ENCODE measurements at regions not wholly inside any gene's neighbourhood (a gene's known extent, or its start where the extent isn't known, plus 50 kb on each side); places are given as distances from the start of the nearest gene placed in this dataset.

DNA sequence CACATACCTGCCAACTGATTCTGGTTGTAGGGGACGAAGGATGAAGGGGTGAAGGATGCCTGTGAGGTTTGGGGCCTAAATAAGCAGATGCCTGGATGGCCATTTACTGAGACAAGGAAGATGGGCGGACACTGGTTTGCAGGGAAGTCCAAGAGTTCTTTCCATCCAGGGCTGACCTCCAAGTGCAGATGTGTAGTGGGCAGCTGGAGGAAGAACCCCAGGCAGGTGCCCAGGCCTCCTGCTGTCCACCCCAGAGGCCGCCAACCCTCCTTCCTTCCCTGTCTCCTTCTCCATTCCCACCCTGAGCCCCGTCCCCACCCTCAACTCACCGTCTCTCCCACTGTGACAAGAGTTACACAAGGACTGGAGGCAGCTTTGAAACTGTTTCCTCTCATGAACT is 171.5 kb downstream of the KATNAL1 start:
- no peaks in the 10 kb centered on the region for H3K27me3 ChIP-seq (ENCODE audit: control insufficient read depth, insufficient read depth, low read length)
- H3K9ac ChIP-seq (ENCODE audit: low read length) = no peak overlapping the region
- no peak overlapping the region for H3K4me3 ChIP-seq (ENCODE audit: low read length)
- peaks cover 5% of the 10 kb centered on the region for H3K4me1 ChIP-seq (ENCODE audit: control insufficient read depth, insufficient read depth, low read length)
- H3K36me3 ChIP-seq (ENCODE audit: control insufficient read depth, insufficient read depth, low read length) = no peaks in the 10 kb centered on the region
- H3K27ac ChIP-seq (ENCODE audit: low read depth, low read length) = no peak overlapping the region

DNA sequence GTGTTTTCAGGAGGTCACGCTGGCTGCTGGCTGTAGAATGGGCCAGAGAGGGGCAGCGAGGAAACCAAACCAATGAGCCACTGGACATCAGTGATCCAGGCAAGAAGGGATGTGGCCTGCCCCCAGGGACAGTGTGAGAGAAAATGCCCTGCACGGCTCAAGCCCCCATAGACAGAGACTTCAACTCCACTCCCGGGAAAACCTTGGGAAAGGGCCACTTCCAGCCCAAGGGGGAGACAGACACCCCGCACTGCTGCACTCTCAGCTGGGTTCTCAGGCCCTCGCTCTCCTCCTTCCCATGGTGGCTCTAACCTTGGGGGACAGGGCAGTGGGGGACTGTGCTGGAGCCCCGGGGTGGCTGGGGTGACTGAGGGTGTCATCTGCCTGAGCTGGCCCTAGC is 172.0 kb downstream of the KATNAL1 start:
- Histone ChIP-seq H3K36me3 (ENCODE audit: control insufficient read depth, insufficient read depth, low read length) (no peaks in the 10 kb centered on the region), H3K9ac (ENCODE audit: low read length) (no peak overlapping the region), H3K4me3 (ENCODE audit: low read length) (no peak overlapping the region), H3K27me3 (ENCODE audit: control insufficient read depth, insufficient read depth, low read length) (no peaks in the 10 kb centered on the region), H3K27ac (ENCODE audit: low read depth, low read length) (no peak overlapping the region), H3K4me1 (ENCODE audit: control insufficient read depth, insufficient read depth, low read length) (peaks cover 5% of the 10 kb centered on the region)

DNA sequence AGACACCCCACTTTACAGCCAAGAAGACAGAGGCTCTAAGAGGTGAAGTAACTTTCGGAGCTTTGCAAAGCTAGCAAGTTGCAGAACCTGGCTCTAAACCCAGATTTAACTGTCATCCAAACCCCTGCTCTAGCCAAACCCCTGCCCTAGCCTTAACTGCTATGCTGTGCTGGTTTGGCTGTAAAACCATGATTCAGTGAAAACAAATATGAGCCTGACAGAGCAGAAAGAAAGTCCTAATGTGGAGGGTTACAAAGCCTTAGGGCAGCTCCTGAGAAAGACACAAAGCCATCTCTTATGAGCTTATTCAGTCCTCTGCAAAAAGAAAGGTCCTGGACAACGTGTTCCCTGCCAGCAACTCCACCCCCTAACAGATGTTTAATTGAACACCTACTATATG is 172.8 kb downstream of the KATNAL1 start:
- Histone ChIP-seq H3K36me3 (ENCODE audit: control insufficient read depth, insufficient read depth, low read length) (no peaks in the 10 kb centered on the region), H3K4me1 (ENCODE audit: control insufficient read depth, insufficient read depth, low read length) (peaks cover 5% of the 10 kb centered on the region), H3K27me3 (ENCODE audit: control insufficient read depth, insufficient read depth, low read length) (no peaks in the 10 kb centered on the region), H3K9ac (ENCODE audit: low read length) (no peak overlapping the region), H3K27ac (ENCODE audit: low read depth, low read length) (no peak overlapping the region), H3K4me3 (ENCODE audit: low read length) (no peak overlapping the region)

DNA sequence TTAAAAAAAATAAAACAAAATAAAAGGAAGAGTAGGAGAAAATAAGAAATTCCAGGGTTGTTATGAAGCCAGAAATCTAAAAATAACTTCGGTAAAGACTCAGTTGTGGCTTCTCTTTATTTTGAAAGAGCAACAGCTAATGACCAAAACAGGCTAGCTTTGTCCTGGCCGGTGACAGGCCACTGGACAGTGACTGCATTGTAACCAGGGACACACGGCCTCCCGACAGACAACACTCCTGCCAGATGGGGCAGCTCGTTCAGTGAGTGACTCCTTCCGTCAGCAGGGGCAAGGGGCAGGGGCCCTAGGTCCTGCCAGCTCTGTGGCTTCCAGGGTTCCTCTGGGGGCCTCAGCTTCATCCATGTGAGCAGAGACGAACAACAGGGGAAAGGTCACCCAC is 173.4 kb downstream of the KATNAL1 start:
- Histone ChIP-seq H3K4me1 (ENCODE audit: control insufficient read depth, insufficient read depth, low read length) (peaks cover 5% of the 10 kb centered on the region), H3K27me3 (ENCODE audit: control insufficient read depth, insufficient read depth, low read length) (no peaks in the 10 kb centered on the region), H3K4me3 (ENCODE audit: low read length) (no peak overlapping the region), H3K36me3 (ENCODE audit: control insufficient read depth, insufficient read depth, low read length) (no peaks in the 10 kb centered on the region), H3K27ac (ENCODE audit: low read depth, low read length) (no peak overlapping the region), H3K9ac (ENCODE audit: low read length) (no peak overlapping the region)

DNA sequence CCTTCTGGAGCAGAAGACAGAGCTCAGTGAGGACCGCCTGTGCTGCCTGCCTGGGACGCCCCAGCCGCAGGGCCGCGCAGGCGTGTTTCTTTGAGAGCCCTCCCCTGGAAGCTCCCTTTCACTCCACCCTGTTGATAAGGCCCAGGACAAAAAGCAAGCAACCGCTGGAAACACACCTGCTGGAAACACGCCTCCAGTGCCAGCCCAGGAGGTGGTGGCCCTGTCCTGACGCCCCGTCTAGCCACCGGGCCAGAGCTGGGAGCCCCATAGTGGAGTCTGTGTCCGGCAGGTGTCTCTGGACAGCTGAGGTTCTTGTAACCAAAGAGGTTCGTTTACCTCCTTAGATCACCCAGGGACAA is 173.8 kb downstream of the KATNAL1 start:
- Histone ChIP-seq H3K4me1 (ENCODE audit: control insufficient read depth, insufficient read depth, low read length) (peaks cover 5% of the 10 kb centered on the region), H3K27me3 (ENCODE audit: control insufficient read depth, insufficient read depth, low read length) (no peaks in the 10 kb centered on the region), H3K4me3 (ENCODE audit: low read length) (no peak overlapping the region), H3K9ac (ENCODE audit: low read length) (no peak overlapping the region), H3K27ac (ENCODE audit: low read depth, low read length) (no peak overlapping the region), H3K36me3 (ENCODE audit: control insufficient read depth, insufficient read depth, low read length) (no peaks in the 10 kb centered on the region)

DNA sequence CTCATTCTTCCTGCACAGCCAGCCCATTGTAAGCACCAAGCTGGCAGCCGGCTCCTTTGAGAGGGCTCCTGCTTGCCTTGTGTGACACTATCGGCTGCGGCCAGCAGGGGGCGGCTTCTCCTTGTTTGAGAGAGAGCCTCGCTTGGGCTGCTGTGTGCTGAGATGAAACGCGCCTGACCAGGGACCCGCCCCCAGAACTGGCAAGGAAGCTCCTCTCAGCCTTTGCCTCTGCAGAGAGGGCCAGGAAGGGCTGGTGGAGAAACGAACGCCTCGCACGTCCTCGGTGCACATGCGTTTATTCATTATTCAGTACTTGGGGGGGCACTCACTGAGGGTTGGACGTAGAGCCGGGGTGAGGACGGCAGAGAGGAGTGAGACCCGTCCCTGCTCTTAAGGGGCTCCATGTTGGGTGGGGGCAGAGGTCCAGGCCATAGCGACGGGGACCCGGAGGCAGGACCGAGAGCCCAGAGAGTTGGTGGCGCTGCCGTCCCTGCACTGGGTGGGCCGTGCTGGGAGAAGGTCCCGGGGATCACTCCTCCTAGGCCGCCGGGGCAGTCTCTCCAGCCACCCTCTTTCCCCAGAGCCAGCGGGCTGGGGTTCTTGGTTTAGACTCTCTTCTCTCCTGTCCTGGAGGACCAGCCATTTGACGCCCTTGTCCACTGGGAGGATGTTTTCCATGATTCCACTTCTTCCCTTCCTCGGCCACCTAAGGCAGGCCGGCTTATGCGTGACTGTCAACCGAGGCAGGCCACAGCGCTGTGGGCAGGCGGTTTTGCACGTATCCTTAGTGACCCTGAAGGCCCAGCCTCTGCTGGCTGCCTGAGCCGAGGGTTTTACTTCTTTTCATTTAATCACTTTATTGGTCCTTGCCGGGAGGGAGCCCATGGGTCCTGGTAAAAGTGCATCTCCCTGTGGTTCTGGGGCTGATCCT is 174.5 kb downstream of the KATNAL1 start:
- Histone ChIP-seq H3K4me1 (ENCODE audit: control insufficient read depth, insufficient read depth, low read length) (peaks cover 5% of the 10 kb centered on the region), H3K36me3 (ENCODE audit: control insufficient read depth, insufficient read depth, low read length) (no peaks in the 10 kb centered on the region), H3K4me3 (ENCODE audit: low read length) (peak overlapping the region; percentile 32), H3K27ac (ENCODE audit: low read depth, low read length) (no peak overlapping the region), H3K27me3 (ENCODE audit: control insufficient read depth, insufficient read depth, low read length) (no peaks in the 10 kb centered on the region), H3K9ac (ENCODE audit: low read length) (no peak overlapping the region)

DNA sequence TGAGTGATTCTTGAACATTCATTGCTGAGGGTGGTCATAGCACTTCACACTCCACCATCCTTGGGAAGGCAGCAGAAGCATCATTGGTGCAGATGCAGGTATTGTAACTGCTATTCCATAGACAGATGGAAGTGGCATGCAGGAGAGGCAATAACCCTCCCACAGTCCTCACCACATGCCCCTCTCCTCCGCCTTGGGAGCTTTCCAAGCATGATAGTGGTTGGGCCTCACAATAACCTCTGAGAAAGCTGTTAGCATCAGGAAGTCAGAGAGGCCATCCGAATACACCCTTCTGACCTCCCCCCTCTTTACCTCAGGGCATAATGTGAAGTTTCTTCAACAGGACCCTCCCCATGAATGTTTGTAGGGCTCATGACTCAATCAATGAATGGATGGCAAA is 177.9 kb downstream of the KATNAL1 start:
- Histone ChIP-seq H3K4me3 (ENCODE audit: low read length) (no peak overlapping the region), H3K36me3 (ENCODE audit: control insufficient read depth, insufficient read depth, low read length) (no peaks in the 10 kb centered on the region), H3K9ac (ENCODE audit: low read length) (no peak overlapping the region), H3K4me1 (ENCODE audit: control insufficient read depth, insufficient read depth, low read length) (peaks cover 29% of the 10 kb centered on the region), H3K27me3 (ENCODE audit: control insufficient read depth, insufficient read depth, low read length) (no peaks in the 10 kb centered on the region), H3K27ac (ENCODE audit: low read depth, low read length) (no peak overlapping the region)

DNA sequence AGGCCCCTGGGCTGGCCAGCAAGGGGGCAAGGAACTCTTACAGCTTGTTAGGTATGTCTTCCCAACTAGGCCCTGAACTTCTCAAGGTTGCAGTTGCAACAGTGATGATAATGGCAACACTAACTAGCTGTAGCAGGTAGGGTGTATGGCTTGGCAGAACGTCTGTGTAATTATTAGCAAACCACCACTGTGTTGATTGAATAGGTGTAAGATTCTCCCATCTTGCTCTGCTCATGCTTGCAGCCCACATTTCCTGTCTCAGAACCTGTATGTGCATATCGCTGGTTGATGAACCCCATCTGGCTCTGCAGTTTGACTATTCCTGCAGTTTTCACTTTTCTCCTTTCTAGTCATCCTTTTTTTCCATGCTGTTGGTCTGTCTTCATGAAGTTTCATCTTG is 178.8 kb downstream of the KATNAL1 start:
- peaks cover 31% of the 10 kb centered on the region for H3K4me1 ChIP-seq (ENCODE audit: control insufficient read depth, insufficient read depth, low read length)

DNA sequence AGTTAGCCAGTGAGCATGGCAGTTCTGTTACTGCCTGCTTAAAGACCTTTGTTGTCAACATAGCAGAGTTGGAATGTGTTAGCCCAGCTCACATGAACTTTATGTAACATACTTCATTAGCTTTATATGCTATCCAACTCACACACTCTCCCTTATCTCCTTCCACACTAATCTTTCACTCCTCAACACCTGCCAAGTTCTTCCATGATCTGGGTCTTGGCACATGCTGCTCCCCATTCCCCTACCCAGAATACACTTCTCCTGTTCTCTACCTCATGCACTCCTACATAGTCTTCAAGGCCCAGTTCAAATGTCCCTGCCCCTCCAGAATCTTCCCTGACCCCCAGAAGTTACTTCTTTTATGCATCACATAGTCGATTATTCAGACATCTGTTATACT is 179.3 kb downstream of the KATNAL1 start:
- Histone ChIP-seq H3K27me3 (ENCODE audit: control insufficient read depth, insufficient read depth, low read length) (no peaks in the 10 kb centered on the region), H3K9ac (ENCODE audit: low read length) (no peak overlapping the region), H3K36me3 (ENCODE audit: control insufficient read depth, insufficient read depth, low read length) (no peaks in the 10 kb centered on the region), H3K4me1 (ENCODE audit: control insufficient read depth, insufficient read depth, low read length) (peaks cover 31% of the 10 kb centered on the region), H3K4me3 (ENCODE audit: low read length) (no peak overlapping the region), H3K27ac (ENCODE audit: low read depth, low read length) (no peak overlapping the region)

More for the DNA sequence above, 178.8 kb downstream of the KATNAL1 start:
- no peak overlapping the region for H3K4me3 ChIP-seq (ENCODE audit: low read length)
- no peak overlapping the region for H3K27ac ChIP-seq (ENCODE audit: low read depth, low read length)
- H3K27me3 ChIP-seq (ENCODE audit: control insufficient read depth, insufficient read depth, low read length) = no peaks in the 10 kb centered on the region
- no peaks in the 10 kb centered on the region for H3K36me3 ChIP-seq (ENCODE audit: control insufficient read depth, insufficient read depth, low read length)
- no peak overlapping the region for H3K9ac ChIP-seq (ENCODE audit: low read length)

DNA sequence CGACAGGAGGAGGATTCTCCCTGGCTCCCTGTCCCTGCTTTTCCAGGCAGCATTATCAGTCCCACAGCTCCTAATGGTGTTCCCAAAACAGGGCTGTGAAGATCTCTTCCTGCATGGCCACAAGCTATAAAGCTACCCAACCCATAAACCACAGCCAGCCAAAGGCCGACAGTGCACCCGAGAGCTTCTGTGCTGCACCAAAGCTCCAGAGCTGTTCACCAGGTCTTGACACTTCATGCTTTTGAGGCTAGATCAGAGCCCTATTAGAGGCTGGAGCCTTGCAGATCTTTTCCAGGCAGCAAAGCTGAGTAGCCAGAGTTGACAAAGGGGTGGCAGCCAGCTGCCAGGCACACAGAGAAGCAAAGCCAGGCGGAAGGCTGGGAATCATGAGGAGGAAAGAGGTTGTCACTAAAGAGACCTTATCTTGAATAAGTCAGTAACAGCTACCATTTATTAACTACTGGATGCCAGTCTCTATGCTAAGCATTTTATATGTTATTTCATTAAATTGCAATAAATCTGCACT is 180.4 kb downstream of the KATNAL1 start:
- H3K27ac ChIP-seq (ENCODE audit: low read depth, low read length) = peak overlapping the region; percentile 88
- no peaks in the 10 kb centered on the region for H3K27me3 ChIP-seq (ENCODE audit: control insufficient read depth, insufficient read depth, low read length)
- peaks cover 28% of the 10 kb centered on the region for H3K4me1 ChIP-seq (ENCODE audit: control insufficient read depth, insufficient read depth, low read length)
- no peaks in the 10 kb centered on the region for H3K36me3 ChIP-seq (ENCODE audit: control insufficient read depth, insufficient read depth, low read length)
- H3K4me3 ChIP-seq (ENCODE audit: low read length) = no peak overlapping the region
- H3K9ac ChIP-seq (ENCODE audit: low read length) = no peak overlapping the region

DNA sequence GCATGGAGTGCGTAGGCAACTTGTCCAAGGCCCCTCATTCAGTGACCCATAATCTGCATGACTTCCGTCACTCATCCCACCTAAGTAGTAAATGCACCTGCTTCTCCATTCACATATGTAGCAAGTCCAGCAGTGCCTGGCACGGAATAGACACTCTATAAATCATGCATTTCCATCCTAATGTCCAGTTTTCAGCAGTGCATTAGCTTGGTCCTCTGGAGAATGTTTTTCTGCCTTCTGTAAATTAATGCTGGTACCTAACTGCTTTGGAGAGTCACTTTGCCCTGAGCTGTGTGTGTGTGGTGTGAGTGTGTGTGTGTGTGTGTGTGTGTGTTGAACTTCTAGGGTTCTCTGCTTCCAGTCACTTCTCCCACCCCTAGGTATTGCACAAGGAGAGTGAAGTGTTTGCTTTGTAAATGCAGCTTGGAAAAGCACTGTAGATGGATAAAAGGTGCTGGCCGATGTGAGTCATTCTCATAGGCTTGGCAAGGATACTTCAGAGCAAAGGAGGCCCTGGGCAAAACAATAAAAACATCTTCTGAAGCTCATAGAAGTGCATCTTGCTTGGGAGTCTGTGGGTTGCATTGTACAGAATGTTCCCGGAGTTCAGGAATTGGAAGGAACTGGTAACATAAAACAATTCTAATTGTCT is 181.8 kb downstream of the KATNAL1 start:
- no peak overlapping the region for H3K9ac ChIP-seq (ENCODE audit: low read length)
- H3K4me1 ChIP-seq (ENCODE audit: control insufficient read depth, insufficient read depth, low read length) = peaks cover 28% of the 10 kb centered on the region
- no peaks in the 10 kb centered on the region for H3K36me3 ChIP-seq (ENCODE audit: control insufficient read depth, insufficient read depth, low read length)
- no peak overlapping the region for H3K4me3 ChIP-seq (ENCODE audit: low read length)
- H3K27ac ChIP-seq (ENCODE audit: low read depth, low read length) = peak overlapping the region; percentile 88
- H3K27me3 ChIP-seq (ENCODE audit: control insufficient read depth, insufficient read depth, low read length) = no peaks in the 10 kb centered on the region

DNA sequence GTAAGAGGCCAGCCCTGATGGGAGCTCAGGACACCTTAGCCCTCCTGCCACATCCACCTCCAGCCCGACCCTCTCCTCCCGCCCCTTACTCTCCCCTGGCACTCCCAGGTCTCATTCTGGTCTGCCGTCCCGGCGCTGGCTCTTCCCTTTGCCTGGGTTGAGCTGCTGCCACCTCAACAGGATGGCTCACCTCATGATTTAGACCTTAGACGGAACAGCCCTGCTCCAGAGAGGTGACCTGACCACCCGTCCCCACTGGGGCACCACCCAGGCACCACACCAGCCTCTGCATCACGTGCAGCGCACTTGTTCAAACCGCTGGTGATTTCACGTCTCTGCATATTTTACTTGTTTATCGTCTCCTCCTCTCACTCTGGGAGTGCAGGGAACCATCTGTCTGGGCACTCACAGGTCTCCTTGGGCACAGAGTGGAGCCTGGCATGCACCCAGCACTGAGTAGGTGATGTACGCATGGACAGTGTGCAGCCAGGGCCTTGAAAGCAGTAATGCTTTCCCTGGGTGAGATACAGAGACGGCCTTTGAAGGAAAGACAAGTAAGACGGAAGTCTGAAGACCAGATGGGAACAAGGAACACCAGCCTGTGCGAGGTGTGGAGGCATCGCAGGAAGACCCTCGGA is 183.1 kb downstream of the KATNAL1 start:
- no peaks in the 10 kb centered on the region for H3K27me3 ChIP-seq (ENCODE audit: control insufficient read depth, insufficient read depth, low read length)
- H3K36me3 ChIP-seq (ENCODE audit: control insufficient read depth, insufficient read depth, low read length) = no peaks in the 10 kb centered on the region
- no peak overlapping the region for H3K4me3 ChIP-seq (ENCODE audit: low read length)
- peaks cover 39% of the 10 kb centered on the region for H3K4me1 ChIP-seq (ENCODE audit: control insufficient read depth, insufficient read depth, low read length)
- H3K27ac ChIP-seq (ENCODE audit: low read depth, low read length) = peak overlapping the region; percentile 86
- no peak overlapping the region for H3K9ac ChIP-seq (ENCODE audit: low read length)

Data from rectal smooth muscle tissue (tissue), 1 donor.